DOHH2 (cell line): ENCODE measurements at regions not wholly inside any gene's neighbourhood (a gene's known extent, or its start where the extent isn't known, plus 50 kb on each side); places are given as distances from the start of the nearest gene placed in this dataset.

Experiments used
- H3F3A ChIP-seq: fragments of 200-600 bp; sonication (generic), shearing (Covaris generic); 2 replicates; pipeline ENCODE4 v1.6.0; 2016; ENCODE audit warnings: antibody characterized with exemption, mild to moderate bottlenecking; ENCODE audit not compliant: control insufficient read depth, insufficient read depth
- H3K27ac ChIP-seq: fragments of 200-600 bp; sonication (generic); 2 replicates; pipeline ENCODE4 v1.5.1; 2014; ENCODE audit warnings: low read depth, mild to moderate bottlenecking, low read length, moderate library complexity
- H3K27me3 ChIP-seq: fragments of 200-600 bp; sonication (generic); 2 replicates; pipeline ENCODE4 v1.6.1; 2014; ENCODE audit warnings: mild to moderate bottlenecking, low read length, mixed read lengths; ENCODE audit not compliant: control insufficient read depth
- H3K36me3 ChIP-seq: fragments of 200-600 bp; sonication (generic); 2 replicates; pipeline ENCODE4 v1.6.1; 2014; ENCODE audit warnings: mild to moderate bottlenecking, low read length, moderate library complexity, mixed read lengths; ENCODE audit not compliant: control insufficient read depth
- H3K4me1 ChIP-seq: fragments of 200-600 bp; sonication (generic); 2 replicates; pipeline ENCODE4 v1.6.1; 2014; ENCODE audit warnings: mild to moderate bottlenecking, low read length, mixed read lengths; ENCODE audit not compliant: control insufficient read depth
- H3K4me2 ChIP-seq: fragments of 200-600 bp; sonication (generic); 2 replicates; pipeline ENCODE4 v1.6.0; 2014; ENCODE audit warnings: mild to moderate bottlenecking, low read length, moderate library complexity
- H3K4me3 ChIP-seq: fragments of 200-600 bp; sonication (generic); 2 replicates; pipeline ENCODE4 v1.5.1; 2014; ENCODE audit warnings: mild to moderate bottlenecking, low read length, mixed read lengths
- H3K79me2 ChIP-seq: fragments of 200-600 bp; sonication (generic); 2 replicates; pipeline ENCODE4 v1.6.1; 2014; ENCODE audit warnings: mild to moderate bottlenecking, low read length, mixed read lengths; ENCODE audit not compliant: control insufficient read depth
- H3K9me2 ChIP-seq: fragments of 200-600 bp; sonication (generic); replicated peaks from 2 replicates; pipeline ENCODE4 v1.6.1; 2014; ENCODE audit warnings: mild to moderate bottlenecking, low read length, mixed read lengths; ENCODE audit not compliant: control insufficient read depth
- H3K9me3 ChIP-seq: fragments of 200-600 bp; sonication (generic); 2 replicates; pipeline ENCODE4 v1.6.1; 2014; ENCODE audit warnings: antibody characterized with exemption, low read length, mixed read lengths; ENCODE audit not compliant: control insufficient read depth, insufficient read depth
- H4K20me1 ChIP-seq: fragments of 200-600 bp; sonication (generic); 2 replicates; pipeline ENCODE4 v1.6.0; 2014; ENCODE audit warnings: low read depth, mild to moderate bottlenecking, antibody characterized with exemption, low read length, moderate library complexity; ENCODE audit not compliant: control insufficient read depth, insufficient read depth
- CTCF ChIP-seq: fragments of 200-600 bp; sonication (generic); IDR thresholded peaks from one replicate; pipeline ENCODE4 v1.5.1; 2014; ENCODE audit warnings: antibody characterized with exemption, mild to moderate bottlenecking, low read depth, low read length; ENCODE audit not compliant: poor library complexity, severe bottlenecking
- EZH2phosphoT487 ChIP-seq: fragments of 200-600 bp; sonication (generic); IDR thresholded peaks from 2 replicates; pipeline ENCODE4 v1.6.1; 2017; ENCODE audit warnings: borderline replicate concordance, mild to moderate bottlenecking, antibody characterized with exemption, low read length, moderate library complexity, mixed read lengths

DNA sequence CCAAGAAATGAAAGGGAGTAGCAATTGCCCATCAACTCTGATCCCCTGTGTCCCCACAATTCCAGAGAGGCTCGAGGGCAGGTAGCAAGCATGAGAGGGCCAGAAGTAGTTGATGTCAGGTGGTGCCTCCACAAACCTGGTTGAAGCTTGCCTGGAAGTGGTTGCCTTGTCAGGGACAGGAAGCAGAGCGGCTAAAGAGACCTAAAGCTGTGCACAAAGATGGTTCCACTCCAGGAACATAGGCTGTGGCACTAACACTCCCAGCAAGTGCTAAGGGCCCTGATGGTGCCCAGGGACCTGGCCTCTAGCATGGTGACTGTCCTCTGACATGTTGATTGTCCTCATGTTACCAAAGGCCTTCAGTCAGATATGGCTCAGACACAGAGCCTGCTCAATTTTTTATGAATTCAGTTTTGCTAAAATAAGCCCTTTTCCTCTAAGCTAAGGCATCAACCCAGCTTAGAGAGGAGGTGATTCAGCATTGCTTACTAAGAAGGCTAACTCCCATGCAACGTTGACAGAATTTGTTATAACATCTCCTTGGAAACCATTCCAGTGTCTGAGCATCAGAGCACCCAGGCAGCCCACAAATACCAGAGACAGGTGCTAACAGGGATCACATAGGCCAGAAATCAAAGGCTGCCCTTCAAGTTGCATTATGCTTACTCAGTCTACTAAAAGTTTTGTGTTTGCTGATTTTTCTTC lies 196.3 kb upstream of the ARHGAP20 start:
- no peaks in the 10 kb centered on the region for H3K9me3 ChIP-seq
- TF ChIP-seq EZH2phosphoT487 (no peak), CTCF (no peak)
- no peaks in the 10 kb centered on the region for H3K36me3 ChIP-seq
- H3K27me3 ChIP-seq: no peaks in the 10 kb centered on the region
- H3K4me3 ChIP-seq: no peak overlapping the region
- no peaks in the 10 kb centered on the region for H3F3A ChIP-seq
- no peaks in the 10 kb centered on the region for H3K79me2 ChIP-seq
- no peak overlapping the region for H3K4me2 ChIP-seq
- H4K20me1 ChIP-seq: no peaks in the 10 kb centered on the region
- no peak overlapping the region for H3K27ac ChIP-seq
- peaks cover 9% of the 10 kb centered on the region for H3K4me1 ChIP-seq
- H3K9me2 ChIP-seq: no peaks in the 10 kb centered on the region

- H3K27ac ChIP-seq: no peak overlapping the region
- no peaks in the 10 kb centered on the region for H3K36me3 ChIP-seq
- peak overlapping the region; percentile 14; the same call in 1 of the 2 replicates for H3K4me2 ChIP-seq
- peaks cover 9% of the 10 kb centered on the region for H3K4me1 ChIP-seq
- no peaks in the 10 kb centered on the region for H3K9me2 ChIP-seq
- H3F3A ChIP-seq: no peaks in the 10 kb centered on the region
- H3K9me3 ChIP-seq: no peaks in the 10 kb centered on the region
- H3K4me3 ChIP-seq: no peak overlapping the region
- no peaks in the 10 kb centered on the region for H3K27me3 ChIP-seq
- H4K20me1 ChIP-seq: no peaks in the 10 kb centered on the region
- H3K79me2 ChIP-seq: no peaks in the 10 kb centered on the region
- TF ChIP-seq CTCF (no peak), EZH2phosphoT487 (no peak)
These were observed 195.4 kb upstream of the ARHGAP20 start for GRCh38 chr11:110907629-110908028.

- Histone ChIP-seq H3K79me2 (no peaks in the 10 kb centered on the region), H3K9me2 (no peaks in the 10 kb centered on the region), H3K36me3 (no peaks in the 10 kb centered on the region), H3K4me1 (peaks cover 9% of the 10 kb centered on the region), H4K20me1 (no peaks in the 10 kb centered on the region), H3K27ac (no peak overlapping the region), H3K9me3 (no peaks in the 10 kb centered on the region), H3K4me2 (no peak overlapping the region), H3K27me3 (no peaks in the 10 kb centered on the region), H3F3A (no peaks in the 10 kb centered on the region), H3K4me3 (no peak overlapping the region)
- TF ChIP-seq EZH2phosphoT487 (no peak), CTCF (no peak)
These were observed 191.6 kb upstream of the ARHGAP20 start for GRCh38 chr11:110903830-110904229.
